Stimulated activated CD4-positive, alpha-beta T cell treated with anti-CD3 and anti-CD28 coated beads, Interleukin-1b, Interleukin-23, amount 100 ng/mL, for 4 hours (primary cell): ENCODE measurements at regions not wholly inside any gene's neighbourhood (a gene's known extent, or its start where the extent isn't known, plus 50 kb on each side); places are given as distances from the start of the nearest gene placed in this dataset.

ENCODE experiments used
- DNase-seq, 2 donors: peaks; one replicate each; pipeline ENCODE4 v3.0.0-alpha.2; 2020; ENCODE audit warnings: low read depth in 2 of 2

DNA sequence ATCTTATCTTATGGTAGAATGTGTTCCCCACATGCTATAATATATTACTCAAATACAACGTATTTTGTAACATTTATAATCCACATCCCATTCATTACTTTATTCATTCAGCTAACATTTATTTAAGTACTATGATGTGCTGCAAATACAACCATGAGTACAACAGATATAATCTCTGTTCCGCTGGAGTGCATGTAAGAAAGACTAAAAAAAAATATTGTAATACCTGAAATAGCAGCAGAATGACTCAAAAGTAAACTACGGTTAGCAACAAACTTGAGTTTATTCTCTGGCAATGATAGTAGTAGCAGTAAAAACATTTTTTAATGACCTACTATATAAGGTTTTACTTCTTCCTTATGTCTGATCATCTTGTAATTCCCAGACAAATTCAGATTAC is 1776.3 kb downstream of the STIM2 start:
- no peak for DNase-seq

DNA sequence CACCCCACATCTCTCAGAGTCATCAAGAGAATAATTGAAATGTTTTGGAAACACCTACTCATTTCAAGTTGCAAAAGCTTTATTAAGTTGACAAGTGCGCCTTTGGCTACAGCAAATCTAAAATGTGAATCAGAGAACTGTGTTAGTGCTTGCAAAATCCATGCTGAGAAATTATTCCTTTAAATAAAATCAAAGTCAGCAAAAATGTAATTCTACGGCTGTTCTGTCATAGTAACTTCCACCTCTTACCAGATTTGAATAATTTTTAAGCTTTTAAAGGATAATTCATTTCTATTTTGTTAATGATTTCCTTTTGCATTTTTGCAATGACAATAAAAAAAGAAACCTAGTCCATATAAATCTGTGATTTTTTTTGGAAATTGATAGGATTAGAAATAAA is 1779.1 kb downstream of the STIM2 start:
- no peak for DNase-seq

DNA sequence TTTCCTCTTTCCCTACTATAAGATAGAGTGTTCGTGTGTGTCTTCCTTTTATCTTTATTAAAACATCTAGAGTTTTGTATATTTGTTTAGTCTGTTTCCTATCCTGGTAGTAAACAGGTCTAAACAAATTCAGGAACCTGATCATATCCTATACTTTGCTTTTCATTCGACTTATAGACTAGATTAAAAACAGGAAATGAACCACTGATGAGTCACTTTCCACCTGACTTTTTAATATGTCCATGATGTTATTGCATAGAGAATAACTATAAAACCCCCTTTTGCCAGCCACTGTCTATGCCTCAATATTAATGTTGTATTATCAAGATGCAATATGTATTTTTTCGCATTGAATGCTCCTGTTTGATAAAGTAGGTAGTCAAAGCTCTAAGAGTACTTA is 1794.0 kb downstream of the STIM2 start:
- no peak for DNase-seq

DNA sequence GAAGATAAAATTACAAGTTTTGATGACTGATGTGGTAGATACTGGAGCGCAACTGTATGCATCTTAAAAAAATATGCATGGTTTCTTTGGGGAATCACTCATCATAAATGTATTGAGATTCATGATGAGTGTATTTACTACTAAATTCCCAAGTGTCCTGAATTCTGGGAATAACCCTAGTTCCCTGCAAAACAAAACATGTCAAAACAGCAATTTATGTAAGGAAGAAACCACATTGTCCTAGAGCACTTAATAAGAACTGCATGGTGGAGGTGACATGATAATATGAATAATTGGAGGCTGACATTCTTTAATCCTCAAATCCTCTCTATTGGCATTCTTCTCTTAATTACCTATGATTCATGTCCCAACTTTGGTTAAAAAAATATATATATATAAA is 1804.7 kb downstream of the STIM2 start:
- no peak for DNase-seq

DNA sequence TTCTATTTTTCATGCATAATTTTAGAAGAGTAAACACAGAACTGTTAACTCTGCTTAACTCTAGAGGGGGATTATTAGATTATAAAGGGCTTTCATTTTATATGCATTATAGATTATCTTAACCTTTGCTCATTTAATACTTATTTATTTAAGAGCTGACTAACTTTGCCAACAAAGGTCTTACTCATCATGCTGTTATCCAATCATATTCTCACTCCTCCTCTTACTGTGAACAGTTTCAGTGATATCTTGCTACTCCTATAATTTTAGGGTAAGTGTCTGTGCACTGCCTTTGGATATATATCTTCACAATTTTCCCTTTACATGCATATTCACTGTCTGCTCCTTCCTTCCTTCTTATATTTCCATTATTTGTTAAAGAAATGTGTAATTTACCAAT is 1814.9 kb downstream of the STIM2 start:
- DNase-seq = no peak

DNA sequence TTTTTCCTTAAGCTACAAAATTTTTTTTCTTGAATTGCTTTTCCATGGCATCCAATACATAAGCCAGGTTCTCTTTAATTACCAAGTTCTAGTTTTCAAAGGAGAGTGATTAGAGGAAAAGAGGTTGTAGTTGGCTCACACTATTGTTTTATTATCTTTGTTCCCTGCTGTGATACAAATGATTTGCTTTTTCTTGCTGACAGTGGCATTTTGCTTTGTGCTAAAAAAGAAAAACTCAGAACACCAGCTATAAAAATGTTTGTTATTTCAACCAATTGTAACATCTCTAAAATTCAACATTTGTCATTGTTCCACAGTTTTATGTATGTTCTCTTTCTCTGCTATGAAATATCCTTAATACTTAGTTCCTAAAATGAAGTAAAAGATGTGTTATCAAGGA is 1817.2 kb downstream of the STIM2 start:
- no peak for DNase-seq

DNA sequence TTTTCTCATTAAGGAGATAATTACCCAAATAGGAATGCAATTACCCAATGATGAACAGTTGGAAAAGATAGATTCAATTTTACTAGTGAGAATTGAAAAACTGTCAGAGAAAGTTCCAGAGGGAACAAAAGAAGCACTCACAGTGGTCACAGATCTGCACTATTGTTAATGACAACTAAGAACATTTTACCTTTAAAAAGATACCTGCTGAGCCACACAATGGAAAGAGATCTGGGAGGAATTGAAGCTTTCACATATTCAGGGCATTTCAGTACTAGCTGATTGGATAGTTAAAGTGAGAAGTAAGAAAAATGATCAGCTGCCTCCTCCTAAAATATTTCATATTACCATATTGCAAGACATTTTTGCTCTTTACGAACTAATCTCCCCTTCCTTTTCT is 1822.2 kb downstream of the STIM2 start:
- no peak for DNase-seq

DNA sequence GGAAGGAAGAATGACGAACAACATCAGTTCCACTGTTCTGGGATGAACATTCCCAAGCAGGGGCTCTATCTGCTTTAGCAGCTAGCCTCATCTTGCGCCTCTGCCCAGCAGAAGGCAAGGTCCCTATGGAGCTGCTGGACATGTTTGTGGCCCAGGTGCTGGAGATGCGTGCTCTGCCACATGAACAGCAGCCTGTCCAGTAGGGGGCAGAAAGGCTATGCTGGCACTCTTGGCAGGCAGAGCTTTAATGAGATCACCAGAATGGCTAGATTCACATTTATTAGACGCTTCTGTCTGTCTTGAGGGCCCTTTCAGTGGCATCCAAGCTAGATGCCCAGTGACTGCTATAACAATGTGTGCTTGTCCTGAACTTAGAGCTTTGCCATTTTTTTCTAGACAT is 1826.0 kb downstream of the STIM2 start:
- DNase-seq = no peak

DNA sequence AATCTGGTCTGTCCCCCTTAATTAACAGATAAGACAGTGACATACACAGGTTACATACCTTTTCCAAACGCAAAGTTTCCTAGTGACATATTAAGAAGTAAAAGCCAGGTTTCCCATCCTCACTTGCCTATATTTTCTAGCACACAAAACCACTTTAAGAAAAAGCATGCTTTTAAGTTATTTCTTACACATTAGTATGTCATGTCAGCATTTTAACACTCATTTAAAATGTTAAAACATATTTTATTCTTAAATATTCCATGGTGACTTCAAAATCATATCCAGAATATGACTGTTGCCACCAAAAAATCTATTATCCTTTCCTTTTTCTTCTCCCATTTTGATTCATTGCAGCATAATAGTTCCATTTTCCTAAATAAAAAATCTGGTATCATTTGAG is 1830.2 kb downstream of the STIM2 start:
- DNase-seq = no peak

DNA sequence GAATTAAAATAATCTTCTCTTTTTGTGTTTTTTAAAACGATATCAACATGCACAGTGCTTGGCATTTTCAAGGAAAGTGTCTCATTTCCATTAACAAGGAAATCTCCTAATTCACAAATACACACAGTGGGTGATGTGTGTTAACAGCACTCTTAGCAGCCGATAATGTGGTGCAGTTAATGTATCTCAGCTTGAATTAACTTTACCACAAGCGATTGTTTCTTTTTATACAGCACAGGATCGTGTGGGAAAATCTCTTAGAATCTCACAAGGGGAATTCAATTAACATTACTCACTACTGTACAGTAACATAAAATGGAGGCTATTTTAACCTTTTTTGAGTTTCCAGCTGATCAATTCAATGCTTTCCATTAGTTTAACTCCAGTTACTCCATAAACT is 1841.9 kb downstream of the STIM2 start:
- DNase-seq = no peak

DNA sequence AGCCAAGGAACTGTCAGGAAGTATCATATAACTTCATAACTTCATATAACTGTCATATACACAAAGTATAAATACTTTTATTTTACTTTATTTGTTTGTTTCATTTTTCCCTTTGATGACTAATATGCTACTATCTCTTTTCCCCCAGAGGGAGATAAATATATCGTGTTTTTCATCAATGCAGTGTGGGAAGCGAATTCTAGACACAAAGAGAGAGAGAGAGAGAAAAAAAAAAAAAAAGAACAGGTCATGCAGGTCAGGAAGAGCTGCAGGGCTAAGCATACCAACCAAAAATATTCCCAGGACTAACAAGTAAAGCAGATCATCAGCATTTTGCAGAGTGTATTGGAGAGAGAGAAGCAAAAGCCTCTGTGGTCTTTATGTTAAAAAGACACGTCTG is 1849.2 kb downstream of the STIM2 start:
- no peak for DNase-seq

DNA sequence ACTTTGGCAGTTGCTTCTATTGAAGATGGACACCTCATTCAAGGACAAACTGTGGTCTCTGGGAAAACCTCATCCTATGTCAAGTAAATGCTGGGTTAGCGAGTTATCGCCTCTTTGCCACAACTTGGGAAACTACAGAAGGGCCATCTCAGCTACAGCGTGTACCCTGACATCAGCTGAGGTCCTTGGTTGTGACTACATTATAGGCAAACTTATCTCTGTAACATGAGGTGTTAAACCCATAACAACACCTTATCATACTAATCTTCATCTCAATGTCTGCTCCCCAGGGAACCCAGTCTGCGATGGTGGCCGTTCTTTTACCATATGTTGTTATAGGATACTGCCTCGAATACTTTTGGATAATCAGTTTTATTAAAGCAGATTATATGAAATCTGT is 1862.7 kb downstream of the STIM2 start:
- DNase-seq = no peak

DNA sequence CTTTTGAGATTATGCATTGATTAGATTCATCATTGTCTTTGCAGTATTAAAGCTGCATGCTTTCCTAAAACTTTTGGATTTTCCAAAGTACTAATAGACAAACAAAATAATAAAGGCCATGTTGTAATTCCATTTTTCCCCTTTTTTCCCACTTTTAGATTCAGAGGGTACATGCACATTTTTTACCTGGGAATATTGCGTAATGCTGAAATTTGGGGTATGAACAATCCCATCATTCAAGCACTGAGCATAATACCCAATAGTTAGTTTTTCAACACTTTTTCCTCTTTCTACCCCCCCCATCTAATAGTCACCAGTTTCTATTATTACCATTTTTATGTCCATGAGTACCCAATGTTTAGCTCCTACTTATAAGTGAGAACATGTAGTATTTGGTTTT is 1863.6 kb downstream of the STIM2 start:
- no peak for DNase-seq

DNA sequence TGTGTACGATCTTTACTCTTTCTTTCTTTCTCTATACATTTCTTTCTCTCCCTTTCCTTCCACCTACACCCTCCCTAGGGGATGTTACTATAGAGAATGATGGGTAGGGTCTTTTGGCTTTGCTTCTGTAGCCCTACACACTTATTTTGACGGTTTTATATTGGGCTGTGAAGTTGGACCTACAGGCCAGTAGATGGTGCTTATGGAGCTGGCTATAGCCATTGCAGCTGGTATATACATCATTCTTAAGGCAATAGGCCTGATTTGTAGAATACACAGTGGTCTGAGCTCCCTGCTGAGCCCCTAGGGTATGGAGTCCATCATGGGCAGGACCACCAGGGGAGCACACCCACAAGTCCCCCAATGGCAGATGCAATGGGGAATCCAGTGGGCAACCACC is 1869.7 kb downstream of the STIM2 start:
- no peak for DNase-seq

DNA sequence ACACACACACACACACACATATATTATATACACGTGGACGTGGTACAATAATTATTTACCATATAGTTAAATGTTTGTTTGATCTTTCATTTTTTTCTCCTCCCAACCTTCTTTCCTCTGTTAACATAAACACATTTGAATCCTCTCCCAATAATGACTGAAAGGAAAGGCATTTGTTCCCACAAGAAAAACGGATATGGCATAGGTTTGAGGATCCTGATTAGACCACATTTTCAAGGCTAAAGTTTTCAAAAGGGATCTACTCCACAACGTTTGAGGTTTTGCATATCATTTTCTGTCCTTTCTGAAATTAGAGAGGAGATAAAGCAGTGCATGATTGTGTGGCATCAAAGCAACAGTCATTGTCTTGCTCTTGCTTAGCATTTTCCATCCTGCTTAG is 1883.4 kb downstream of the STIM2 start:
- DNase-seq = no peak

DNA sequence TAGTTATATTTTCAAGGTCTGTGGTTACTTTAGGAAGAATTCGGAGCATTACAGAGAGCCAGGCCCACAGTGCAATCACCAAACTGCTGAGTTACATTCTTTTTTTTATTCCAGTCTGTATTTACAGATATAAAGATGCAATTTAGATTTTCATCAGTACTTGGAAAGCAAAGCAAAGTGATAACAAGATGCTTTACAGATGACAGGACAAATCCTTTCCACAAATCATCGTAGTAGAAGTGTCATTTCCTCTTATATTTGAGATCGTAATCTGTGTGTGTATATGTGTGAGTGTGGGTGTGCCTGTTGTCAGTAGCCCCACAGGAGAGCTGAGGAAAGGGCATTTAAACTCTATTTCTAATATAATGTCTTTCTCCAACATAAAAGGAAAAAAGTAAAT is 1893.7 kb downstream of the STIM2 start:
- DNase-seq = no peak

DNA sequence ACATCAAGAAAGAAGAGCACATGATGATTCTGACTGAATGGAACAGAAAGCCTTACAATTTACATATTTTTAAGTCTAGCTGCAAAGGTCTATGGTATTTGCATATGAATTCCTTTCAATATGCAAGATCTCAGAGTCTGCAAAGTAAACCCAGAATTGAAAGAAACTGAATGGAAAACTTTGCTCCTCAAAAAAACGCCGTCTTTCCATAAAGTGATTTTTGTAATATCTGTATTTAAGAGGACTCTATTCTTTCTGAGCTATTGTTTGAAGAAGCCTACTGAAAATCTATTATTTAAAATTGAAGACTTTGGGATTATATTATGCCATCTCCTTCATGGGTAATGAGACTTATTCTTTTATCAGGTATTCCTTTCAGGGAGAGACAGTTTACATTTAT is 1894.4 kb downstream of the STIM2 start:
- no peak for DNase-seq

DNA sequence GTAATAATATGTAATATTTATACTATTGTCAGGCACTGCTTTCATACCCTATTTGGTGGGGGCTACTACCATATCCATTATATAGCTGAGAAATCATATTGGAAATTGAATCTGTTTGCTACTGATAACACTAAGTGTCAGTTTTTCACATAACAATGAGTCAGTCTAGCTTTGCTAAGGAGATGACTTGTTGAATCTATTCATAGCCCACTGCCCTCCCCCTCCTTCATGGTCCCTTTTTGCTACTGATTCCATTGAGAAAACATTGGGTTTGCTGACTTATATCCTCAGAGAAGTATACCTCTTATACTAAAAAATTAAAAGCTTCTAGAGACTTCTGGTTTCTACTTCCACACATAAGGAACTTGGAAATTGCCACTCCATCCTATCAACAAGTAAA is 1898.4 kb downstream of the STIM2 start:
- DNase-seq = no peak

DNA sequence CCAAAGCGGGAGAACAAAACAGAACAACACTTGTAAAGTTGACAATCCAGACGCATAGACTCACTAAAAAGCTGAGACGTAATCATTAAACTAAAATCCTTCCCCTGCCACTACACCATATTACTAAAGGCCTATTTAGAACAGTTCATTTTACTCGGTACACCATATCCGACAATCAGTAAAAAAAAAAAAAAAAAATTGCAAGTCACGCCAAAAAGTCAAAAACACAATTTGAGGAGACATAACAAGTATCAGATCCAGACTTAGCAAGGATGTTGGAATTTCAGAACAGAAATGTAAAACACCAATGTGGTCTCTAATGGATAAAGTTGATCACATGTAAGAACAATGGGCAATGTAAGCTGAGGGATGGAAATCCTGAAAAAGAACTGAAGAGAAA is 1899.4 kb downstream of the STIM2 start:
- no peak for DNase-seq

DNA sequence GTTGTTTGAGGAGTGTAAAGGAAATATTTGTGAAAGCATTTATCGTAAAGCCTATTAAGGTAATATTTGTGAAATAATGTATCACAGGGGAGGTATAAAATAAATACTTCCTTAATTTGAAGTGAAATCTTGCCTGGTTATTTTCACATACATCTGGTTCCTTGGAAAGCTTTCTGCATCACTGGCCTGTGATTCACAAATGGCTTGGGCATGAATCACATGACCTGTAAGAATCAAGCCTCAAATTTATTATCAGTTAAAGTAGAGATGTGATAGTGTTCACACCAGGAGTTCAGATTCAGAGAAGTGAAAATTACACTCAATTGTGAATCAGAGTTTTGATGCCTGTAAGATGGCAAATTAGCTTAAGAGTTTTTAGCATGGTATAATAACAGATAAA is 1911.4 kb downstream of the STIM2 start:
- DNase-seq = no peak

DNA sequence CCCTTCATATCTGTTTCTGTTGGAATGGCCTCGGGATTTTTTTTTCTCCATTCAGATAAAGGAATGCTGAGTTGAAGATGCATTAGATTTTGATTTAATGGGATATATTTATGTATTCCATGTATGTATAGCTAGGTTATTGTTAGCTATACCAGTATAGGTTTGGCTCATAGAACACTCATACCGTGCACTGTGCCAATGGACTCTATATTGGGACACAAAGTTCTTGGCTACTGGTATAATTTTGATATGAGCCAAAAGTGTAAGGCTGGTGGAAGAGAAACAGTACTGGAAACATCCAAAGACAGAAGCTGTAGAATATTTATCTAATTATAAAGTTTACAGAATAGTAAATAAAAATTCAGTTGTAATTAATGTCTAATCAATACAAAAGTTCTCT is 1912.1 kb downstream of the STIM2 start:
- no peak for DNase-seq

DNA sequence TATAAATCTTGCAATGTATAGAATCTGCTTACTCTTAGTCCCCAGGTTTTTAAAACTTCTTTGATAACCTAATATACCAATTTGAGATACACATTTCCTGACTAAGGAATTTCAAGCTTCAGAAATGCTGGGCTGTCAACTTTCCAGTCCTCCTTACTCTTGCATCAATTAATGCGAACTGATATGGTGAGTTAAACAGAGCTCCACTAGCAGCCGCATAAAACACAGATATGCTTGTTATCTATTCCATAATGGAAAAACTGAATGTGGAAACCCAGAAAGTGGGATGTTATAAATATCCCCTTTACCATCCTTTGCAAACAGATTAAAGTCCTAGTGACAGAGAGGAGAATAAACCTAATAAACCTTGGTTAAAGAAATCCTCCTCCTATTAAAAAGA is 1913.7 kb downstream of the STIM2 start:
- DNase-seq = no peak

DNA sequence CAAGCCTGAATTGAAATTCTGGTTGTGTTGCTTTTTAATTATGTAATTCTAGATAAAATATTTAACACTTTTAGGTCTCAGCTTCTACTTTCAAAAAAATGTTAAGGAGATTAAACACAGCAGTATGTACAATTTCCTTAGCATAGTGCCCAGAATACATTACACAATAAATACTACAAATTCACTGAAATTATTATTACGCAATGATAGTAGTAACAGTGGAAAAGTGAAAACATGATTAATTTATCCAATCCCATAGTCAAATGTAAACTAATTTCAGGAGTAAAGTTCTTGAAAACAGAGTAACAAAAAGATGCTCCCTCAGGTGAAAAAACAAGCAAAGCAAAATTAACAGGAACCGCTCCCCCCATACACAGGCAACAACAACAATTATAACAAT is 1915.4 kb downstream of the STIM2 start:
- no peak for DNase-seq

DNA sequence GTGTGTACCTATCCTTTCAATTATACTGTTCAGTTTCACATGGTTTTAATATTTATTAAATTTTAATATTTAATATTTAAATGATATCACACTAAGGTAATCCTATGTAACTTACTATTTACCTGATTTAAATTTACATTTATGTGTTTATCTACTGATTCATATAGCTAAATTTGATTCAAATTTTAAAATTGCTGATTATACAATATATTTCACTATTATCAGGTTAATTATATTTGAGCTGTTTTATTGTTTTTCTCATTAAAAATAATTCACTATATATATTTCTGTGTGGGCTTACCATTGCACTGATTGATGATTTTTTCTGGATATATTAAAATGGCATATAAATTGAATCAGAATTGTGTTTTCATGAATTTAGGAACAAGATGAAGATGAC is 1923.5 kb downstream of the STIM2 start:
- DNase-seq = no peak

DNA sequence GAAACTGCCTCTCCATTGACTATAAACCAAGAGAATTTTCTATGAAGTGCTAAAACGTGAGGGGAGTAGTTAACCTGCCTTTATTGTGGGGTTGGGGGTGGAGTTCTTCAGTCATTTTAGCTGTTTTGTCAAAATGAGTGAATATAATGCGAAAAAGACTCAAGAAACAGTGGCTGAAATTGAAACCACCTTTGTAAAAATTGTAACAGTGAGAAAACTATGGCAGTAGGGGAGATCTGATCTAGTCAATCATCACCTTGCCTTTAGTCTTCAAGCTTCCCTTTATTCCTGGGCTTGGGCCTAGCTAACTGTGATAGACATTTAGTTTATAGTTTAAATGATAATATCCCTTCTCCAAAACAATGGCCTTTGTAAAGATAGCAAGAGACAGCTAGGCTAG is 1927.3 kb downstream of the STIM2 start:
- no peak for DNase-seq
